Tibial nerve (tissue), 4 donors: ENCODE measurements at regions not wholly inside any gene's neighbourhood (a gene's known extent, or its start where the extent isn't known, plus 50 kb on each side); places are given as distances from the start of the nearest gene placed in this dataset.

Experiments
- DNase-seq, 2 donors: peaks; one replicate each; pipeline ENCODE4 v3.0.0-alpha.2; 2019; ENCODE audit warnings: low spot score in 2 of 2
- H3K27ac ChIP-seq, 4 donors: fragments of 200-600 bp; sonication (generic) in 3 of 4; one replicate each; pipeline ENCODE4 v1.5.1; 2017 to 2019; ENCODE audit warnings: mild to moderate bottlenecking in 1 of 4
- H3K27me3 ChIP-seq, 2 donors: fragments of 200-600 bp; sonication (generic) in 1 of 2; one replicate each; pipeline versions ENCODE4 v1.5.1 to v1.6.0; 2017 to 2019
- H3K36me3 ChIP-seq, 3 donors: fragments of 200-600 bp; sonication (generic); one replicate each; pipeline ENCODE4 v1.5.1; 2018 to 2019
- H3K4me1 ChIP-seq, 4 donors: fragments of 200-600 bp; sonication (generic) in 3 of 4; one replicate each; pipeline ENCODE4 v1.5.1; 2017 to 2019
- H3K4me3 ChIP-seq, 4 donors: fragments of 200-600 bp; sonication (generic) in 3 of 4; one replicate each; pipeline ENCODE4 v1.5.1; 2017 to 2019; ENCODE audit warnings: mild to moderate bottlenecking in 1 of 4, moderate library complexity in 1 of 4
- H3K9me3 ChIP-seq, 4 donors: fragments of 200-600 bp; sonication (generic) in 3 of 4; one replicate each; pipeline ENCODE4 v1.5.1; 2017 to 2019
- EP300 ChIP-seq, 2 donors: sonication (generic); formaldehyde crosslinking; IDR thresholded peaks; one replicate each; pipeline ENCODE4 v1.6.1; 2017; ENCODE audit warnings: antibody characterized with exemption in 2 of 2, mild to moderate bottlenecking in 1 of 2
- POLR2A ChIP-seq, 2 donors: fragments of 450-650 bp; IDR thresholded peaks; one replicate each; pipeline ENCODE4 v1.6.1; 2017; ENCODE audit warnings: antibody characterized with exemption in 2 of 2, mild to moderate bottlenecking in 2 of 2, moderate library complexity in 2 of 2
- WGBS, 2 donors: methylation state at CpG; one replicate each; pipeline ENCODE4 v1.1.5; 2018; 5-methylcytosine and 5-hydroxymethylcytosine counted together
- TF ChIP-seq, protein P1 (sequence below), 5 experiments: fragments of 200-600 bp in 3 of 5; fragments of 450-650 bp in 2 of 5; sonication (generic) in 3 of 5; IDR thresholded peaks; one replicate each; pipeline ENCODE4 v1.5.1; 2016 to 2019; ENCODE audit warnings: antibody characterized with exemption in 5 of 5, mild to moderate bottlenecking in 3 of 5, moderate library complexity in 2 of 5

GRCh38 chr9:29806937-29807618, 2233.8 kb upstream of the C9orf72 start:
- TF ChIP-seq, protein P1, sequence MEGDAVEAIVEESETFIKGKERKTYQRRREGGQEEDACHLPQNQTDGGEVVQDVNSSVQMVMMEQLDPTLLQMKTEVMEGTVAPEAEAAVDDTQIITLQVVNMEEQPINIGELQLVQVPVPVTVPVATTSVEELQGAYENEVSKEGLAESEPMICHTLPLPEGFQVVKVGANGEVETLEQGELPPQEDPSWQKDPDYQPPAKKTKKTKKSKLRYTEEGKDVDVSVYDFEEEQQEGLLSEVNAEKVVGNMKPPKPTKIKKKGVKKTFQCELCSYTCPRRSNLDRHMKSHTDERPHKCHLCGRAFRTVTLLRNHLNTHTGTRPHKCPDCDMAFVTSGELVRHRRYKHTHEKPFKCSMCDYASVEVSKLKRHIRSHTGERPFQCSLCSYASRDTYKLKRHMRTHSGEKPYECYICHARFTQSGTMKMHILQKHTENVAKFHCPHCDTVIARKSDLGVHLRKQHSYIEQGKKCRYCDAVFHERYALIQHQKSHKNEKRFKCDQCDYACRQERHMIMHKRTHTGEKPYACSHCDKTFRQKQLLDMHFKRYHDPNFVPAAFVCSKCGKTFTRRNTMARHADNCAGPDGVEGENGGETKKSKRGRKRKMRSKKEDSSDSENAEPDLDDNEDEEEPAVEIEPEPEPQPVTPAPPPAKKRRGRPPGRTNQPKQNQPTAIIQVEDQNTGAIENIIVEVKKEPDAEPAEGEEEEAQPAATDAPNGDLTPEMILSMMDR (IDR thresholded peaks at IDR 0.05): no peak
- TF ChIP-seq POLR2A (IDR thresholded peaks at IDR 0.05) (no peak), EP300 (IDR thresholded peaks at IDR 0.05) (no peak)
- H3K36me3 ChIP-seq: no peaks in the 10 kb centered on the region
- H3K9me3 ChIP-seq: peaks cover 0 to 3% (median 0%) of the 10 kb centered on the region in 4 donors
- 38 to 43% methylated on average over 3 of the region's 3 CpGs for WGBS, 2 donors
- no peaks in the 10 kb centered on the region for H3K27me3 ChIP-seq
- DNase-seq: no peak
- no peaks in the 10 kb centered on the region for H3K4me1 ChIP-seq
- no peak overlapping the region for H3K4me3 ChIP-seq
- H3K27ac ChIP-seq: no peak overlapping the region

DNA sequence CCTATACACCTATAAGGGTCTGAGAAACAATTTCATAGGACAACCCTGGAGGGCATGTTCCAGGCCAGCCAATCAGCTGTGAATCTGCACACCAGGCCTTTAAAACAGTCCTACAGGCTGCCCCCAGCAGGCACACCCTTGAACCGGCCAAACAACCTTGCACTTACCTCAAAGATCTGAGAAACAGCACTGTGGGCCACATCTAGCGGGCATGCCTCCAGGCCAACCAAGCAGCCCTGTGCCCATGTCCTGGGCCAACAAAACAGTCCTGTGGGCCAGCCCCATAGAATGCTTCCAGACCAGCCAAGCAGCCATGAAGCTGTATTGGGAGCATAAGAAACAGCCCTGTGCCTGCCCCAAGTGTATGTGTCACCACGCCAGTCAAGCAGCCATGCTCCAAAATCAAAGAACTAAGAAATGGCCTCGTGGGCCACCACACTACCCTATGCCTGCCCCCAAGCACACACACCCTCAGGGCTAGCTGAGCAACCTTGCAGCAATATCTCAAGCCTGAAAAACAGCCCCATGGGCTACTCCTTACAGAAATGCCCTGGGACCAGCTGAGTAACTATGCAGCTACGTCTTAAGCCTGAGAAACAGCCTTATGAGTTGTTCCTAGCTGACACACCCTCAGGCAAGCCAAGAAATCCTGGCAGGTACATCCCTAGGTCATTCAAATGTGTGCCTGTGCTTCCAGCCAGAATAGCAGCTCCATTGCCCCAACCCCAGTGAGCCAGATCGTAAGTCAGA, 2243.8 kb upstream of the C9orf72 start:
- 79 to 82% methylated on average over 4 to 6 of the region's 6 CpGs for WGBS, 2 donors
- no peak overlapping the region for H3K4me3 ChIP-seq
- no peak overlapping the region for H3K27ac ChIP-seq

DNA sequence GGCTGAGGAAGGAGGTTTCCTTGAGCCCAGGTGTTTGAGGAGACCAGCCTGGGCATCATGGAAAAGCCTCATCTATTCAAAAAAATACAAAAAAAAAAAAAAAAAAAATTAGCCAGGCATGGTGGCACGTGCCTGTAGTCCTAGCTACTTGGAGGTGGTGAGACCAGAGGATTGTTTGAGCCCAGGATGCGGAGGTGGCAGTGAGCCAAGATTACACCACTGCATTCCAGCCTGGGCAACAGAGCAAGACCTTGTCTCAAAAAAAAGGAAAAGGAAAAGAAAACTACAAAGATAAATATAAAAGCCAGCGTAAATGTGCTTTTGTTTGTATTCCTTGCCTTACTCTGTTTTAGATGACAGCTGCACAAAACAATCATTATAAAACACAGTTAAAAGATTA, 2249.2 kb upstream of the C9orf72 start:
- TF ChIP-seq, protein P1 (IDR thresholded peaks at IDR 0.05): no peak
- no peak for TF ChIP-seq POLR2A (IDR thresholded peaks at IDR 0.05)
- TF ChIP-seq EP300 (IDR thresholded peaks at IDR 0.05): no peak
- no peak for DNase-seq
- Histone ChIP-seq H3K36me3 (no peaks in the 10 kb centered on the region), H3K27ac (no peak overlapping the region), H3K4me3 (no peak overlapping the region), H3K9me3 (peaks cover 0 to 29% (median 0%) of the 10 kb centered on the region in 4 donors), H3K4me1 (no peaks in the 10 kb centered on the region), H3K27me3 (no peaks in the 10 kb centered on the region)
- 47 to 49% methylated on average over 3 of the region's 3 CpGs for WGBS, 2 donors

More for the DNA sequence above, 2243.8 kb upstream of the C9orf72 start:
- DNase-seq: no peak
- Histone ChIP-seq H3K9me3 (peaks cover 0 to 34% (median 0%) of the 10 kb centered on the region in 4 donors), H3K36me3 (no peaks in the 10 kb centered on the region), H3K27me3 (no peaks in the 10 kb centered on the region), H3K4me1 (no peaks in the 10 kb centered on the region)
- TF ChIP-seq EP300 (IDR thresholded peaks at IDR 0.05) (no peak), POLR2A (IDR thresholded peaks at IDR 0.05) (no peak)
- TF ChIP-seq, protein P1 (IDR thresholded peaks at IDR 0.05): no peak

GRCh38 chr9:29826421-29826820, 2253.1 kb upstream of the C9orf72 start:
- no peak overlapping the region for H3K27ac ChIP-seq
- no peak for DNase-seq
- no peak overlapping the region for H3K4me3 ChIP-seq
- 96 to 98% methylated on average over 23 of the region's 23 CpGs for WGBS, 2 donors
- TF ChIP-seq POLR2A (IDR thresholded peaks at IDR 0.05): no peak
- H3K36me3 ChIP-seq: no peaks in the 10 kb centered on the region
- no peaks in the 10 kb centered on the region for H3K4me1 ChIP-seq
- no peaks in the 10 kb centered on the region for H3K27me3 ChIP-seq
- H3K9me3 ChIP-seq: peaks cover 0 to 8% (median 0%) of the 10 kb centered on the region in 4 donors

- WGBS, 2 donors: 23 to 40% methylated on average over 6 of the region's 6 CpGs
- no peaks in the 10 kb centered on the region for H3K27me3 ChIP-seq
- no peak for DNase-seq
Observed at GRCh38 chr9:29830821-29831220, 2257.5 kb upstream of the C9orf72 start.

More at GRCh38 chr9:29830821-29831220, 2257.5 kb upstream of the C9orf72 start:
- Histone ChIP-seq H3K4me3 (no peak overlapping the region), H3K4me1 (no peaks in the 10 kb centered on the region), H3K36me3 (no peaks in the 10 kb centered on the region), H3K9me3 (peaks cover 0 to 8% (median 0%) of the 10 kb centered on the region in 4 donors), H3K27ac (no peak overlapping the region)
- TF ChIP-seq POLR2A (IDR thresholded peaks at IDR 0.05): no peak
- TF ChIP-seq, protein P1 (IDR thresholded peaks at IDR 0.05): no peak
- no peak for TF ChIP-seq EP300 (IDR thresholded peaks at IDR 0.05)
